ENCODE measurements at regions not wholly inside any gene's neighbourhood (a gene's known extent, or its start where the extent isn't known, plus 50 kb on each side); places are given as distances from the start of the nearest gene placed in this dataset.

DNA sequence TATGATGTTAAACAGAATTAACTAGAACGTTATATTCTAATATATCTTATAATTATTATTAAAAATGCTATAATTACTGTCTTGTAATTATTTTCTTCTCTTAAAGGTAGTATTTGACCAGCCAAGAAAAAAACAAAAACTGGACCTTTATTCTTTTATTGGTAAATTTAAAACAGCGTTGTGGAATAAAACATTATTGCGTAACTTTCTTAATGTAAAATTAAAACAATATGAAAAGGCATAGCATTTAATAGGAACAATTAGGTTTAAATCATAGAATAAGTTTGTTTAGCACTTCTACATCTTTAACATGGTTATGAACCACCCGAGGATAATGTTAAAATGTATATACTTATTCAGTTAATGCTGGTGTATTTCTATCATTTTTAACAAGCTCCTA is 574.5 kb upstream of the CDH18 start:
- no peaks in the 10 kb centered on the region for H3K9me3 ChIP-seq
- DNase-seq, result no peak
- intact Hi-C loops (cut with DNase I), result no loop called here
- no peaks in the 10 kb centered on the region for H3K4me1 ChIP-seq
- H3K4me3 ChIP-seq, result no peak overlapping the region
- WGBS, 2 donors, result 61 to 91% methylated on average over 4 of the region's 4 CpGs
- no peaks in the 10 kb centered on the region for H3K27me3 ChIP-seq
- H3K27ac ChIP-seq, result no peak overlapping the region
- TF ChIP-seq POLR2AphosphoS5 (IDR thresholded peaks at IDR 0.05) (no peak), EP300 (IDR thresholded peaks at IDR 0.05) (no peak), CTCF (IDR thresholded peaks at IDR 0.05) (no peak)
- no peaks in the 10 kb centered on the region for H3K36me3 ChIP-seq

- Histone ChIP-seq H3K27me3 (no peaks in the 10 kb centered on the region), H3K9me3 (no peaks in the 10 kb centered on the region), H3K4me3 (no peak overlapping the region), H3K27ac (no peak overlapping the region), H3K4me1 (no peaks in the 10 kb centered on the region), H3K36me3 (no peaks in the 10 kb centered on the region)
- DNase-seq, result no peak
- 59 to 71% methylated on average over 3 of the region's 3 CpGs for WGBS, 2 donors
- intact Hi-C loops (cut with DNase I), result no loop called here
- TF ChIP-seq EP300 (IDR thresholded peaks at IDR 0.05) (no peak), POLR2AphosphoS5 (IDR thresholded peaks at IDR 0.05) (no peak), CTCF (IDR thresholded peaks at IDR 0.05) (no peak), POLR2A (IDR thresholded peaks at IDR 0.05) (no peak)
Measured at GRCh38 chr5:20559845-20560244, 571.8 kb upstream of the CDH18 start.

DNA sequence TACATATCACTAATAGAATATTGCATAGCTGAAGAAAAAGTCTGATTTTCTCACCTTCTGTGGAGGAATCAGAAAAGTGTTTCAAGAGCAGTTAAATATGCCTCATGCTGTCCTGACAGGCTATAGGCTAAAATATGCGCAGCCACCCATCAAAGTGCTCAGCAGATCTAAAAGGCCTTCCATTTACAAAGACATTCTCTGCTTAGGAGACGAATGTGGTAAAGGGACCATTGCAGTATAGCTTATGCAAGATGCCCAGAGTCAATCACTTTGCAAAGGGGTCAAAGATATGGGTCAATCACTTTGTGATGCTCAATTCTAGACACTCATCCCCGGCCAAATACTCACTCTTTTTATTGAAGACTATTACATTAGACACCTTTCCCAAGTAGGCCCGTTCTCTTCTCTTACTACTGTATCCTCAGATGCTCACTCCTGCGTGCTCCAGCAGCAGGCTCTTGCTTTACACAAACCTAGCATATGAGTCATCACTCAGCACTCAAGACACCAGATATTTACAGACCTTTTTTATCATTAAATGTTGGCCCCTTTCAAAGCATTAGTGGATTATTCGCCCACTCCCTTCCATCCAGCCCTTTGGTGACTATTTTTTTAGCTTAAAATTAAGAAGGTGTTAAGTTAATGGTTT is 568.2 kb upstream of the CDH18 start:
- H3K27ac ChIP-seq, result no peak overlapping the region
- intact Hi-C loops (cut with DNase I), result no loop called here

DNA sequence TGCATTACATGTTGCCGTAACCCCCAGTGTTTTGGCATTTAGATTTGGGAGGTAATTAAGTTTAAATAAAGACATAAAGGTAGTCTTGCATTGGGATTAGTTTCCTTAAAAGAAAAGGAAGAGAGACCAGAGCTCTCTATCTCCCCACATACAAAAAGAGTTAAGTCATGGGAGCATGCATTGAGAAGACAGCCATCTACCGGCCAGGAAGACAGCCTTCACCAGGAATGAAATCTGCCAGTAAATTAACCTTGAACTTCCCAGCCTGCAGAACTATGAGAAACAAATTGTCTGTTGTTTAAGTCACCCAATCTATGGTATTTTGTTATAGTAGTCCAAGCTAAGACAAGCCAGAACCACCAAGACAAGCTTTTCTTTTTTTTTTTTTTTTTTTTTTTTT is 567.0 kb upstream of the CDH18 start:
- no peak for DNase-seq
- Histone ChIP-seq H3K27ac (no peak overlapping the region), H3K4me1 (no peaks in the 10 kb centered on the region), H3K27me3 (no peaks in the 10 kb centered on the region), H3K4me3 (no peak overlapping the region), H3K9me3 (no peaks in the 10 kb centered on the region), H3K36me3 (no peaks in the 10 kb centered on the region)
- WGBS, 2 donors, result 79 to 81% methylated on average over 2 of the region's 2 CpGs
- intact Hi-C loops (cut with DNase I), result no loop called here
- TF ChIP-seq POLR2A (IDR thresholded peaks at IDR 0.05), result no peak
- no peak for TF ChIP-seq EP300 (IDR thresholded peaks at IDR 0.05)
- no peak for TF ChIP-seq CTCF (IDR thresholded peaks at IDR 0.05)
- TF ChIP-seq POLR2AphosphoS5 (IDR thresholded peaks at IDR 0.05), result no peak

More for the DNA sequence above, 568.2 kb upstream of the CDH18 start:
- no peaks in the 10 kb centered on the region for H3K4me1 ChIP-seq
- DNase-seq, result no peak
- no peak for TF ChIP-seq POLR2AphosphoS5 (IDR thresholded peaks at IDR 0.05)
- TF ChIP-seq EP300 (IDR thresholded peaks at IDR 0.05), result no peak
- TF ChIP-seq CTCF (IDR thresholded peaks at IDR 0.05), result no peak
- no peak for TF ChIP-seq POLR2A (IDR thresholded peaks at IDR 0.05)
- H3K27me3 ChIP-seq, result no peaks in the 10 kb centered on the region
- H3K9me3 ChIP-seq, result no peaks in the 10 kb centered on the region
- WGBS, 2 donors, result 80 to 84% methylated on average over 6 of the region's 6 CpGs
- H3K36me3 ChIP-seq, result no peaks in the 10 kb centered on the region
- no peak overlapping the region for H3K4me3 ChIP-seq

- Histone ChIP-seq H3K27me3 (no peaks in the 10 kb centered on the region), H3K36me3 (no peaks in the 10 kb centered on the region), H3K9me3 (no peaks in the 10 kb centered on the region), H3K4me1 (no peaks in the 10 kb centered on the region), H3K4me3 (no peak overlapping the region), H3K27ac (no peak overlapping the region)
- WGBS, 2 donors, result 58 to 78% methylated on average over 2 of the region's 2 CpGs
- TF ChIP-seq CTCF (IDR thresholded peaks at IDR 0.05), result no peak
- TF ChIP-seq EP300 (IDR thresholded peaks at IDR 0.05), result no peak
- DNase-seq, result no peak
- intact Hi-C loops (cut with DNase I), result no loop called here
Measured at GRCh38 chr5:20554001-20554400, 566.0 kb upstream of the CDH18 start.
